DMS153 (cell line): ENCODE measurements at regions not wholly inside any gene's neighbourhood (a gene's known extent, or its start where the extent isn't known, plus 50 kb on each side); places are given as distances from the start of the nearest gene placed in this dataset.
"Not testable (repeated sequence)": the region's sequence is repeated elsewhere in the genome, so short reads cannot be mapped to it uniquely, and the experiment has no call there.

Experiments
- DNase-seq: peaks from one replicate; lab custom pipeline; 2025; lab: John Stamatoyannopoulos, UW

GRCh38 chr4:101730291-101731117 is 60.0 kb upstream of the BANK1 start:
- peak; percentile 73 for DNase-seq

GRCh38 chr4:101727238-101727637 is 63.3 kb upstream of the BANK1 start:
- DNase-seq, result no peak

- DNase-seq, result peak; percentile 31
Measured at GRCh38 chr4:101724093-101724492, 66.4 kb upstream of the BANK1 start.

- DNase-seq, result no peak
Measured at GRCh38 chr4:101718810-101719209, 71.7 kb upstream of the BANK1 start.

GRCh38 chr4:101711590-101712260 is 78.8 kb upstream of the BANK1 start:
- no peak for DNase-seq

GRCh38 chr4:101710806-101711205 is 79.7 kb upstream of the BANK1 start:
- DNase-seq, result no peak

GRCh38 chr4:101708293-101709039 is 82.1 kb upstream of the BANK1 start:
- DNase-seq, result no peak

- DNase-seq, result no peak
Measured at GRCh38 chr4:101707596-101707995, 82.9 kb upstream of the BANK1 start.

- DNase-seq, result no peak
Measured at GRCh38 chr4:101706535-101707057, 83.9 kb upstream of the BANK1 start.

- no peak for DNase-seq
Measured at GRCh38 chr4:101701551-101701950, 89.0 kb upstream of the BANK1 start.

GRCh38 chr4:101699441-101700124 is 90.9 kb upstream of the BANK1 start:
- no peak for DNase-seq

GRCh38 chr4:101697266-101697665 is 93.3 kb upstream of the BANK1 start:
- DNase-seq, result no peak

- DNase-seq, result no peak
Measured at GRCh38 chr4:101696276-101697010, 94.1 kb upstream of the BANK1 start.

GRCh38 chr4:101695176-101695575 is 95.4 kb upstream of the BANK1 start:
- DNase-seq, result no peak

- DNase-seq, result not testable (repeated sequence)
Measured at GRCh38 chr4:101694403-101694802, 96.1 kb upstream of the BANK1 start.

GRCh38 chr4:101693842-101694398 is 96.6 kb upstream of the BANK1 start:
- DNase-seq, result peak; percentile 94

- DNase-seq, result no peak
Measured at GRCh38 chr4:101689220-101689619, 101.3 kb upstream of the BANK1 start.

GRCh38 chr4:101685126-101685525 is 105.4 kb upstream of the BANK1 start:
- no peak for DNase-seq

- DNase-seq, result peak; percentile 48
Measured at GRCh38 chr4:101682946-101683345, 107.6 kb upstream of the BANK1 start.

- DNase-seq, result no peak
Measured at GRCh38 chr4:101678180-101678579, 112.3 kb upstream of the BANK1 start.

- DNase-seq, result no peak
Measured at GRCh38 chr4:101670897-101671296, 119.6 kb upstream of the BANK1 start.
